ENCODE measurements at regions not wholly inside any gene's neighbourhood (a gene's known extent, or its start where the extent isn't known, plus 50 kb on each side); places are given as distances from the start of the nearest gene placed in this dataset.

DNA sequence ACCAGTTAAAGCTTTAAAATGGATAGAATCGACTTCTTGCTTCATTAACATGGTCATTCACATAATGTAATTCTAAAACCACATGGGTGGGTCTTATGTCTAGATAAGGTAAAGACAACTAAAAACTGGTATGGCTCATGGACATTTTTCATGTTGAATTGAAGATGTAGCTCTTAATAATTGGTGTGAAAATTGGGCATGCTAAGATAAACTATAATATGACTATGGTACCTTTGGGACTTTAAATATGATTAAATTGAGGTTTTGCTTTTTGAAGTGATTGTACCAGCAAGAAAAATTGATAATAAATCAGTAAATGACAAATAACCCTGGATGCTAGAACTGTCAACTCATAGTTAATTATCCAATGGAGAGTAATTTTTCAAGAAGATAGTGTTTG, 710.7 kb upstream of the PTPRD start:
- POLR2A ChIA-PET (ENCODE audit: low non-redundant PET): no interaction called here
- intact Hi-C loops (cut with micrococcal nuclease; ENCODE audit: unreplicated experiment): no loop called here

DNA sequence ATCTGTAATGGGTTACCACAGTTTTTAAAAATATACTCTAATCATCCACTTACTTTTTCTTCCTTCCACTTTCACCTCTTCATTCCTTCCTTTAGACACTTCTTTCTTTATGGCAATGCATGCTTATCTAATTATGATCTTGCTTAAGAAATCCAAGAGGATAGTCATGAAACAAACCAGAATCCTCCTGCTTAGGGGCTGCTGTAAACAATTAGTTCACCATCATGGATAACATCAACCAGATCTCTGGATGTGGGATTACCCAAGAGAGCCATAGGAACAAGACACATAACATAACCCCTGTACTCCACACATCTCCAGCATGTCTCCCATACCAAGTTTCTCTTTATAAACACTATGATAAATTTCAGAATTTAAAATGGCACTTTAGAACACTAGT, 713.4 kb upstream of the PTPRD start:
- intact Hi-C loops (cut with micrococcal nuclease; ENCODE audit: unreplicated experiment): no loop called here
- ChIA-PET POLR2A (ENCODE audit: low non-redundant PET) (no interaction called here), CTCF (no interaction called here)
- no peaks in the 10 kb centered on the region for H3K4me1 ChIP-seq (ENCODE audit: insufficient read depth, low read length, poor library complexity, severe bottlenecking)
- no peaks in the 10 kb centered on the region for H3K27me3 ChIP-seq (replicated peaks; ENCODE audit: insufficient read depth, low read depth, low read length, poor library complexity)
- BruUV-seq (replicated peaks): no TSS peak
- no peaks in the 10 kb centered on the region for H3K36me3 ChIP-seq (ENCODE audit: insufficient read depth, low read length, poor library complexity, severe bottlenecking)
- no peak overlapping the region for H3K4me3 ChIP-seq (ENCODE audit: low read depth, low read length, poor library complexity, severe bottlenecking)
- no peak overlapping the region for H3K27ac ChIP-seq (ENCODE audit: low read depth, low read length, poor library complexity, severe bottlenecking)
- DNase-seq (ENCODE audit: low spot score): no peak
- TF ChIP-seq, protein P1, sequence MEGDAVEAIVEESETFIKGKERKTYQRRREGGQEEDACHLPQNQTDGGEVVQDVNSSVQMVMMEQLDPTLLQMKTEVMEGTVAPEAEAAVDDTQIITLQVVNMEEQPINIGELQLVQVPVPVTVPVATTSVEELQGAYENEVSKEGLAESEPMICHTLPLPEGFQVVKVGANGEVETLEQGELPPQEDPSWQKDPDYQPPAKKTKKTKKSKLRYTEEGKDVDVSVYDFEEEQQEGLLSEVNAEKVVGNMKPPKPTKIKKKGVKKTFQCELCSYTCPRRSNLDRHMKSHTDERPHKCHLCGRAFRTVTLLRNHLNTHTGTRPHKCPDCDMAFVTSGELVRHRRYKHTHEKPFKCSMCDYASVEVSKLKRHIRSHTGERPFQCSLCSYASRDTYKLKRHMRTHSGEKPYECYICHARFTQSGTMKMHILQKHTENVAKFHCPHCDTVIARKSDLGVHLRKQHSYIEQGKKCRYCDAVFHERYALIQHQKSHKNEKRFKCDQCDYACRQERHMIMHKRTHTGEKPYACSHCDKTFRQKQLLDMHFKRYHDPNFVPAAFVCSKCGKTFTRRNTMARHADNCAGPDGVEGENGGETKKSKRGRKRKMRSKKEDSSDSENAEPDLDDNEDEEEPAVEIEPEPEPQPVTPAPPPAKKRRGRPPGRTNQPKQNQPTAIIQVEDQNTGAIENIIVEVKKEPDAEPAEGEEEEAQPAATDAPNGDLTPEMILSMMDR (conservative IDR thresholded peaks at IDR 0.05; ENCODE audit: low read depth, low read length): no peak
- no peak for TF ChIP-seq EZH2 (IDR thresholded peaks at IDR 0.05; ENCODE audit: borderline replicate concordance, low read depth, low read length, poor library complexity, severe bottlenecking)
- peaks cover 3% of the 10 kb centered on the region for H3K9me3 ChIP-seq (ENCODE audit: low read depth, low read length, poor library complexity, severe bottlenecking)

More for the DNA sequence above, 710.7 kb upstream of the PTPRD start:
- TF ChIP-seq EZH2 (IDR thresholded peaks at IDR 0.05; ENCODE audit: borderline replicate concordance, low read depth, low read length, poor library complexity, severe bottlenecking): no peak
- TF ChIP-seq, protein P1 (conservative IDR thresholded peaks at IDR 0.05; ENCODE audit: low read depth, low read length): no peak
- no peak overlapping the region for H3K27ac ChIP-seq (ENCODE audit: low read depth, low read length, poor library complexity, severe bottlenecking)
- H3K9me3 ChIP-seq (ENCODE audit: low read depth, low read length, poor library complexity, severe bottlenecking): no peaks in the 10 kb centered on the region
- DNase-seq (ENCODE audit: low spot score): no peak
- H3K36me3 ChIP-seq (ENCODE audit: insufficient read depth, low read length, poor library complexity, severe bottlenecking): no peaks in the 10 kb centered on the region
- no peaks in the 10 kb centered on the region for H3K27me3 ChIP-seq (replicated peaks; ENCODE audit: insufficient read depth, low read depth, low read length, poor library complexity)
- no peak overlapping the region for H3K4me3 ChIP-seq (ENCODE audit: low read depth, low read length, poor library complexity, severe bottlenecking)
- CTCF ChIA-PET: no interaction called here
- BruUV-seq (replicated peaks): no TSS peak
- H3K4me1 ChIP-seq (ENCODE audit: insufficient read depth, low read length, poor library complexity, severe bottlenecking): no peaks in the 10 kb centered on the region

DNA sequence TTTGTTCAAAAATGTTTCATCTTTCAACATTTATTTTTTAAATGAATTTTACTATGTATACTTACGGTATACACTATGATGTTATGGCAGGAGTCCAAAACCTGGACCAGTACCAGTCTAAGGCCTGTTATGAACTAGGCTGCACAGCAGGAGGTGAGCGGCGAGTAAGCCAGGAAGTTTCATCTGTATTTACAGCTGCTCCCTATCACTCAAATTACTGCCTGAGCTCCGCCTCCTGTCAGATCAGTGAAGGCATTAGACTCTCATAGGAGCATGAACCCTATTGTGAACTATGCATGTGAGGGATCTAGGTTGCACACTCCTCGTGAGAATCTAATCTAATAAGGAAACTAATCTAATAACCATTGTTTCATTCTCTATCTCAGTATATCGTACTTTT, 715.5 kb upstream of the PTPRD start:
- CTCF ChIA-PET: no interaction called here
- DNase-seq (ENCODE audit: low spot score): peak; percentile 54
- intact Hi-C loops (cut with micrococcal nuclease; ENCODE audit: unreplicated experiment): no loop called here

More for the DNA sequence above, 715.5 kb upstream of the PTPRD start:
- no peaks in the 10 kb centered on the region for H3K27me3 ChIP-seq (replicated peaks; ENCODE audit: insufficient read depth, low read depth, low read length, poor library complexity)
- POLR2A ChIA-PET (ENCODE audit: low non-redundant PET): no interaction called here
- H3K27ac ChIP-seq (ENCODE audit: low read depth, low read length, poor library complexity, severe bottlenecking): no peak overlapping the region
- no peaks in the 10 kb centered on the region for H3K4me1 ChIP-seq (ENCODE audit: insufficient read depth, low read length, poor library complexity, severe bottlenecking)
- H3K9me3 ChIP-seq (ENCODE audit: low read depth, low read length, poor library complexity, severe bottlenecking): peaks cover 7% of the 10 kb centered on the region
- TF ChIP-seq, protein P1 (conservative IDR thresholded peaks at IDR 0.05; ENCODE audit: low read depth, low read length): no peak
- TF ChIP-seq EZH2 (IDR thresholded peaks at IDR 0.05; ENCODE audit: borderline replicate concordance, low read depth, low read length, poor library complexity, severe bottlenecking): no peak
- BruUV-seq (replicated peaks): no TSS peak
- H3K36me3 ChIP-seq (ENCODE audit: insufficient read depth, low read length, poor library complexity, severe bottlenecking): no peaks in the 10 kb centered on the region
- H3K4me3 ChIP-seq (ENCODE audit: low read depth, low read length, poor library complexity, severe bottlenecking): no peak overlapping the region
